ENCODE measurements at regions not wholly inside any gene's neighbourhood (a gene's known extent, or its start where the extent isn't known, plus 50 kb on each side); places are given as distances from the start of the nearest gene placed in this dataset.

- no peaks in the 10 kb centered on the region for H3K36me3 ChIP-seq
- H3K27me3 ChIP-seq (replicated peaks; ENCODE audit: insufficient read depth): no peaks in the 10 kb centered on the region
- ATAC-seq (ENCODE audit: insufficient number of reproducible peaks, low FRiP score, low read depth) (no peak), DNase-seq (ENCODE audit: low spot score) (no peak)
- H3K9me3 ChIP-seq: no peaks in the 10 kb centered on the region
- no peak overlapping the region for H3K4me3 ChIP-seq
- H3K27ac ChIP-seq: no peak overlapping the region
- H3K4me1 ChIP-seq (ENCODE audit: control insufficient read depth in 1 of 2, low read depth in 2 of 2): no peaks in the 10 kb centered on the region
- no peak for TF ChIP-seq CTCF (IDR thresholded peaks at IDR 0.05)
Measured at GRCh38 chr22:23497016-23497885, 82.8 kb downstream of the IGLL1 start.

- no peaks in the 10 kb centered on the region for H3K9me3 ChIP-seq
- no peak overlapping the region for H3K27ac ChIP-seq
- no peak for TF ChIP-seq CTCF (IDR thresholded peaks at IDR 0.05)
- H3K4me3 ChIP-seq: no peak overlapping the region
- no peak for ATAC-seq (ENCODE audit: insufficient number of reproducible peaks, low FRiP score, low read depth)
- H3K36me3 ChIP-seq: no peaks in the 10 kb centered on the region
- H3K4me1 ChIP-seq (ENCODE audit: control insufficient read depth in 1 of 2, low read depth in 2 of 2): no peaks in the 10 kb centered on the region
- no peak for DNase-seq (ENCODE audit: low spot score)
- no peaks in the 10 kb centered on the region for H3K27me3 ChIP-seq (replicated peaks; ENCODE audit: insufficient read depth)
Measured at GRCh38 chr22:23496445-23496833, 83.7 kb downstream of the IGLL1 start.

- DNase-seq (ENCODE audit: low spot score) (no peak), ATAC-seq (ENCODE audit: insufficient number of reproducible peaks, low FRiP score, low read depth) (no peak)
- Histone ChIP-seq H3K9me3 (no peaks in the 10 kb centered on the region), H3K27me3 (replicated peaks; ENCODE audit: insufficient read depth) (no peaks in the 10 kb centered on the region), H3K4me1 (ENCODE audit: control insufficient read depth in 1 of 2, low read depth in 2 of 2) (no peaks in the 10 kb centered on the region), H3K27ac (no peak overlapping the region), H3K36me3 (no peaks in the 10 kb centered on the region), H3K4me3 (no peak overlapping the region)
- no peak for TF ChIP-seq CTCF (IDR thresholded peaks at IDR 0.05)
Measured at GRCh38 chr22:23495614-23496444, 84.3 kb downstream of the IGLL1 start.

- ATAC-seq (ENCODE audit: insufficient number of reproducible peaks, low FRiP score, low read depth) (no peak), DNase-seq (ENCODE audit: low spot score) (no peak)
- Histone ChIP-seq H3K4me1 (ENCODE audit: control insufficient read depth in 1 of 2, low read depth in 2 of 2) (no peaks in the 10 kb centered on the region), H3K36me3 (no peaks in the 10 kb centered on the region), H3K27me3 (replicated peaks; ENCODE audit: insufficient read depth) (no peaks in the 10 kb centered on the region), H3K27ac (no peak overlapping the region), H3K4me3 (no peak overlapping the region), H3K9me3 (no peaks in the 10 kb centered on the region)
- no peak for TF ChIP-seq CTCF (IDR thresholded peaks at IDR 0.05)
Measured at GRCh38 chr22:23494930-23495266, 85.2 kb downstream of the IGLL1 start.

- Histone ChIP-seq H3K27me3 (replicated peaks; ENCODE audit: insufficient read depth) (no peaks in the 10 kb centered on the region), H3K36me3 (no peaks in the 10 kb centered on the region), H3K27ac (no peak overlapping the region), H3K4me3 (no peak overlapping the region), H3K9me3 (no peaks in the 10 kb centered on the region), H3K4me1 (ENCODE audit: control insufficient read depth in 1 of 2, low read depth in 2 of 2) (no peaks in the 10 kb centered on the region)
- no peak for DNase-seq (ENCODE audit: low spot score)
- TF ChIP-seq CTCF (IDR thresholded peaks at IDR 0.05): no peak
- peak; percentile 100 for ATAC-seq (ENCODE audit: insufficient number of reproducible peaks, low FRiP score, low read depth)
Measured at GRCh38 chr22:23485490-23485889, 94.6 kb downstream of the IGLL1 start.
